Fibroblast of pulmonary artery (primary cell): ENCODE measurements at regions not wholly inside any gene's neighbourhood (a gene's known extent, or its start where the extent isn't known, plus 50 kb on each side); places are given as distances from the start of the nearest gene placed in this dataset.

ENCODE experiments used
- DNase-seq: peaks from one replicate; pipeline ENCODE4 v3.0.0-alpha.2; 2010; ENCODE audit warnings: low read depth
- H3K4me3 ChIP-seq: replicated peaks from 2 replicates; pipeline ENCODE4 v1.5.1; 2011; ENCODE audit warnings: low read depth, mild to moderate bottlenecking, control low read depth, low read length, moderate library complexity
- CTCF ChIP-seq: IDR thresholded peaks from 2 replicates; pipeline ENCODE4 v1.5.1; 2011; ENCODE audit warnings: mild to moderate bottlenecking, control low read depth, low read length, inconsistent platforms; ENCODE audit errors: missing control alignments

GRCh38 chr2:147173798-147174197 is 671.0 kb upstream of the ACVR2A start:
- H3K4me3 ChIP-seq: no peak overlapping the region
- DNase-seq: no peak
- no peak for TF ChIP-seq CTCF

- TF ChIP-seq CTCF: no peak
- DNase-seq: peak; percentile 11
- no peak overlapping the region for H3K4me3 ChIP-seq
These were observed 671.6 kb upstream of the ACVR2A start for GRCh38 chr2:147173189-147173581.

- no peak for TF ChIP-seq CTCF
- no peak overlapping the region for H3K4me3 ChIP-seq
- no peak for DNase-seq
These were observed 672.2 kb upstream of the ACVR2A start for GRCh38 chr2:147172493-147173188.

GRCh38 chr2:147171941-147172340 is 672.9 kb upstream of the ACVR2A start:
- no peak for DNase-seq

GRCh38 chr2:147170932-147171331 is 673.9 kb upstream of the ACVR2A start:
- TF ChIP-seq CTCF: no peak

More at GRCh38 chr2:147171941-147172340, 672.9 kb upstream of the ACVR2A start:
- TF ChIP-seq CTCF: no peak
- no peak overlapping the region for H3K4me3 ChIP-seq

GRCh38 chr2:147165697-147166382 is 679.0 kb upstream of the ACVR2A start:
- no peak for DNase-seq
- TF ChIP-seq CTCF: no peak
- H3K4me3 ChIP-seq: no peak overlapping the region

More at GRCh38 chr2:147170932-147171331, 673.9 kb upstream of the ACVR2A start:
- no peak overlapping the region for H3K4me3 ChIP-seq
- DNase-seq: no peak

- TF ChIP-seq CTCF: no peak
- H3K4me3 ChIP-seq: no peak overlapping the region
- no peak for DNase-seq
These were observed 680.3 kb upstream of the ACVR2A start for GRCh38 chr2:147164563-147164962.
